Right cardiac atrium (tissue), 5 donors: ENCODE measurements at regions not wholly inside any gene's neighbourhood (a gene's known extent, or its start where the extent isn't known, plus 50 kb on each side); places are given as distances from the start of the nearest gene placed in this dataset.
"Not testable (repeated sequence)": the region's sequence is repeated elsewhere in the genome, so short reads cannot be mapped to it uniquely, and the experiment has no call there.

Experiments used
- ATAC-seq, 2 donors: fragments of 200-7000 bp; cut with Tn5 transposase; one replicate each; pipeline versions ENCODE4 v1.8.0 to v1.9.1; 2020; ENCODE audit warnings: moderate library complexity in 2 of 2, mild to moderate bottlenecking in 1 of 2
- DNase-seq, 3 donors: peaks; one replicate each; pipeline ENCODE4 v3.0.0-alpha.2; 2020
- H3K27ac ChIP-seq: one replicate; pipeline ENCODE4 v1.5.1; 2013; ENCODE audit warnings: mild to moderate bottlenecking, low read length, control low read depth, moderate library complexity
- H3K27me3 ChIP-seq: one replicate; pipeline ENCODE4 v1.6.1; 2013; ENCODE audit not compliant: control insufficient read depth, insufficient read depth
- H3K4me1 ChIP-seq: one replicate; pipeline ENCODE4 v1.6.1; 2013; ENCODE audit warnings: low read length; ENCODE audit not compliant: control insufficient read depth, insufficient read depth
- H3K4me3 ChIP-seq: one replicate; pipeline ENCODE4 v1.5.1; 2013; ENCODE audit warnings: low read length, control low read depth
- H3K9me3 ChIP-seq: one replicate; pipeline ENCODE4 v1.6.1; 2013; ENCODE audit warnings: low read length; ENCODE audit not compliant: control insufficient read depth
- WGBS: extraction: QIAGEN DNeasy Blood & Tissue Kit; methylation state at CpG from one replicate; pipeline ENCODE4 v1.1.7; 2013; 5-methylcytosine and 5-hydroxymethylcytosine counted together
- intact Hi-C, 4 donors: fragments of 100-400 bp; cut with DNase I; formaldehyde crosslinking; loops; one replicate each; pipeline versions ENCODE4 v1.11.0 to v1.14.0; 2022 to 2023
- donor health status: healthy with polysubstance abuse.
- donor health status: DM: no; HTN: yes; CAD: no.
- donor health status: DM: no; HTN: no; CAD: no.
- donor health status: DM: no; HTN: yes; CAD: no; lungs with severe emphysema.
- donor health status: DM: yes; HTN: yes; CAD: no.

DNA sequence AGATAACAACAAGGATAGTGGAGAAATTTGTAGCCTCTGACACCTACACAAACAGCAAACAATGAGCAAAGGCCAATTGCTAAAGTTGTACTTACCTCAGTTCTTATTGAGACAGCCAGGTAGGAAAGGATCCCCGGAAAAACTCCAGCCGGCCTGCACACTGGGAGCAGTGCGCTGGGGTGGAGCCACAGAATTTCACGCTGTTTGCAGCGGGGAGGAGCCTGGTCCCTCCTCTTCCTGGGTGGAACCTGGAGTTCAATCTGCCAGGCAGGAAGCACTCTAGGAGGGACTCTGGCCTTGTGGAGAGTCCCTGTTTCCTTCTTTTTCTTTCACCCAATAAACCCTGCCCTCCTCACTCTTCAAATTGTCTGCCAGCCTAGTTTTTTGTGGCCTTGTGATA is 382.6 kb upstream of the TGIF2LX start:
- intact Hi-C loops, ATAC-seq, H3K27ac ChIP-seq, H3K4me3 ChIP-seq, H3K27me3 ChIP-seq, DNase-seq, H3K9me3 ChIP-seq, H3K4me1 ChIP-seq: not testable (repeated sequence)
- WGBS, result 86% methylated on average over 5 of the region's 5 CpGs

DNA sequence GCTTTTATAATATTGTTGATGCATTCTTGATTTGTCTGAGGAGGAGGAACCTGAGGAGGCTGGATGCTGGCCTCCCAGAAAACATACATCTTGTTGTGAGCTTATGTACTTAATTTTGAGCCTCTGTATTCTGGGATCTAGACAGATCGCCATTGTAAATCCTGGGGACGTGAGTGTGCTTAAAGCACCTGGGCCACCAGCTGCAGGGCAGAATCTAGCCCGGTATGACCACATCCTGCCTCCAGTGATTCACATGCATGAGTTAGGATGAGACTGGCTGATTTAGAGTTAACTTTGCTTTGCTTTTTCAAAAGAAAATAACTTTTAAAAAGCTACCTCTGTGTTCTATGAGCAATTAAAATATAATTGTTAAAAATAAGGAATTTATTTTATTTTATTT is 364.6 kb upstream of the TGIF2LX start:
- H3K4me1 ChIP-seq, H3K4me3 ChIP-seq, intact Hi-C loops, DNase-seq, H3K27me3 ChIP-seq, ATAC-seq, H3K9me3 ChIP-seq, H3K27ac ChIP-seq: not testable (repeated sequence)
- 70% methylated on average over 3 of the region's 3 CpGs for WGBS

DNA sequence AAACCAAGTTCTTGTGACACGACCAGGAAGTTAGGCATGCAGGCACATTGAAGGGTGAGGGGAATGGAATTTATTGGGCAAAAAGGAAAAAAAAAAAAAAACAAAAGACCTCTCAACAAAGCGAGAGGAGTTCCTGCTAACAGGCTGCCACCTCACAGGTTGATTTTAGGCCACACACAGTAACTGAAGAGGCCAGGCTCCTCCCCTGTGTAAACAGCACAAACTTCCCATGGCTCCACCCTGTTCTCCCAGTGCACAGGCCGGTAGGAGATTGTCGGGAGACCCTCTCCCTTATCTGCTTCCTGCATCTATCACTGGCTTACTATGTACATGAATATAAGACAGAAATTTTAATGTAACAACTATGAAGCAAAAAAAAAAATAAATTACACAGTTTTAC is 359.6 kb upstream of the TGIF2LX start:
- DNase-seq, intact Hi-C loops, ATAC-seq, H3K4me1 ChIP-seq, H3K9me3 ChIP-seq, H3K4me3 ChIP-seq, H3K27me3 ChIP-seq, H3K27ac ChIP-seq: not testable (repeated sequence)
- WGBS, result 56% methylated on average over 3 of the region's 4 CpGs

DNA sequence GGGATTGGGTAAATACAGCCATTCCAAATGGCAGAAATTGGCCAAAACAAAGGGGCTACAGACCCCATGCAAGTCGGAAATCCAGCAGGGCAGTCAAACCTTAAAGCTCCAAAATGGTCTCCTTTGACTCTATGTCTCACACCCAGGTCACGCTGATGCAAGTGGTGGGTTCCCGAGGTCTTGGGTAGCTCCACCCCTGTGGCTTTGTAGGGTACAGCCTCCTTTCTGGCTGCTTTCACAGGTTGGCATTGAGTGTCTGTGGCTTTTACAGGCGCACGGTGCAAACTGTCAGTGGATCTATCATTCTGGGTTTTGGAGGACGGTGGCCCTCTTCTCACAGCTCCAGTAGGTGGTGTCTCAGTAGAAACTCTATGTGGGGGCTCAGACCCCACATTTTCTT is 358.6 kb upstream of the TGIF2LX start:
- intact Hi-C loops, H3K4me3 ChIP-seq, ATAC-seq, DNase-seq, H3K9me3 ChIP-seq, H3K27me3 ChIP-seq, H3K4me1 ChIP-seq, H3K27ac ChIP-seq: not testable (repeated sequence)
- WGBS, result 93% methylated on average over 5 of the region's 6 CpGs

DNA sequence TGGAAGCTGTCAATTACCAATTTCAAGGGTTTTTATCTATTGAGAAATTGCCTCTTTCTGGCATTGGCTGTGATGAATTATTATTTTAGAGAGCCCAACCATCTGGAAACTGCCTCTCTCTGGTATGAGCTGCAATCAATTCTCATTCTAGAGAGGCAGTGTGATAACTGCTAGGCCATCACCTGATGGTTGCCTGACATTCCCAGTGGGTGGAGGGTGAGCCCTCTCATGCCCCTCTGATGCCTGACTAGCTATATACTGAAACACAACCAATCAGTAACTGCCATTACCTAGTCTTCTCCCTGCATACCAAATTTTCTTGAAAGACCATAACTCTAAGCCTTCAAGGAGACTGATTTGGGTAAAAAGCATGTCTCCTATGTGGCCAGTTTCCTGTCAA is 353.9 kb upstream of the TGIF2LX start:
- H3K4me1 ChIP-seq, H3K27ac ChIP-seq, H3K9me3 ChIP-seq, intact Hi-C loops, ATAC-seq, H3K4me3 ChIP-seq, H3K27me3 ChIP-seq, DNase-seq: not testable (repeated sequence)

DNA sequence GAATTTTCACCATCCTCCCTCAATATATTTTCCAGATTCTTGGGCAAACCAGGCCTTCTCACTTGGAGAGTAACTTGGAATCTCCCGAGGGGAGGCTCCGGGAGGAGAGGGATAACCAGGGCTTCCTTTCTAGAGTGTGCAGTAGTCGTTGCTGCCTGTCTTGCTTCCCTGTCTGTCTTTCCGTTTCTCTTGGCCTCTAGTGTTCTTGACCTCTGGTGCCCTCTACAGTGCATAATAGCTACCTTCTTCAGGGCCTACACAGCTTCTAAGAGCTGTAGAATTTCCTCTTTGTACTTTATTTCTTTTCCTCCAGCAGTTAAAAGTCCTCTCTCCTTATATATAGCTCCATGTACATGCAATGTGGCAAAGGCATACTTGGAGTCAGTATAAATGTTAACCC is 339.8 kb upstream of the TGIF2LX start:
- H3K27me3 ChIP-seq, ATAC-seq, intact Hi-C loops, H3K4me1 ChIP-seq, H3K4me3 ChIP-seq, H3K27ac ChIP-seq, H3K9me3 ChIP-seq, DNase-seq: not testable (repeated sequence)
- WGBS, result 60% methylated on average over 4 of the region's 4 CpGs

DNA sequence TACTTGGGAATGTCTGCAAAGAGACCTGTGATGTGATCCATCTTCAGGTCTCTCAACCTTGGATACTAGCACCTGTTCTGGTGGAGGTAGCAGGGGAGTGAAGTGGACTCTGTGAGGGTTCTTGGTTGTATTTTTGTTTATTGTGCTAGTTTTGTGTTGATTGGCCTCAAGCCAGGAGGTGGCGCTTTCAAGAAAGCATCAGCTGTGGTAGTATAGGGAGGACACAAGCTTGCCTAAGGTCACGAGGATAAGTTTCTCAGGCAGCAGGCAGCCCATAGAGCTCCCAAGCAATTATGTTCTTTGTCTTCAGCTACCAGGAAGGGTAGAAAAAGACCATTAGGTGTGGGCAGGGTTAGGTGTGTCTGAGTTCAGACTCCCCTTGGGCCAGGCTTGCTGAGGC is 289.9 kb upstream of the TGIF2LX start:
- H3K9me3 ChIP-seq, H3K27ac ChIP-seq, H3K4me1 ChIP-seq, intact Hi-C loops, H3K4me3 ChIP-seq, ATAC-seq, H3K27me3 ChIP-seq, DNase-seq: not testable (repeated sequence)
- 68% methylated on average over 2 of the region's 2 CpGs for WGBS

DNA sequence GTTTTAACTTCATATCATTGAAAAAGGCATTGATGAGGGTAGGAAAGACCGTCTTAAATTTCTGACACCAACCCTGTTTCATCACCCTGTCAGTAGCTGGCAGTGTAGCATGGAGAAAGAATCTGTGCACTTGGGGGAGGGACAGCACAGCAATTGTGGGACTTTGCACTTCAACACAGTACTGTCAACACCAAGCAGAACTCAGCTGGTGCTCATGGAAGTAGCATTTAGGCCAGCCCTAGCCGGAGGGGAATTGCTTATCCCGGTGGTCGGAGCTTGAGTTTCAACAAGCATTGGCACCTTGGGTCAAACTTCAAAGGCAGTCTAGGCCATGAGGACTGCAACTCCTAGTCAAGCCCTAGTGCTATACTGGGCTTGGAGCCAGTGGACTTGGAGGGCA is 285.8 kb upstream of the TGIF2LX start:
- H3K9me3 ChIP-seq, ATAC-seq, DNase-seq, H3K27ac ChIP-seq, H3K27me3 ChIP-seq, H3K4me1 ChIP-seq, intact Hi-C loops, H3K4me3 ChIP-seq: not testable (repeated sequence)
- WGBS, result 38% methylated on average over 4 of the region's 4 CpGs

DNA sequence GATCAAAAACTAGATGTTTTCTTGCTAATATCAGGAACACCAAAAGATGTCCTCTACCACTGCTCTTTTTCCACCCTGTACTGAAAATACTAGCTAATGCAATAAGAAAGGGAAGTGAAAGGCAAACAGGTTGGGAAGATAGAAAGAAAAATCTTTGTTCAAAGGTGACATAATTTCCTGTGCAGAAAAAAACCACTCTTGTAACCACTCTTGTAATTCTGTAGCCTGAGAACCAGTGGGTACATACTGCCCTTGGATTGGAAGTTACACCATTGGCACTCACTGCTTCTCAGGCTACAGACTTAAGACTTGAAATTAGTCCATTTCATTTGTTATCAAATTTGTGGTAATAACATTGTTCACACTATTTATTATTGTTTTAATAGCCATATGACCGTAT is 263.0 kb upstream of the TGIF2LX start:
- H3K4me1 ChIP-seq, DNase-seq, ATAC-seq, intact Hi-C loops, H3K27me3 ChIP-seq, H3K9me3 ChIP-seq, H3K27ac ChIP-seq, H3K4me3 ChIP-seq: not testable (repeated sequence)
- 93% methylated on average over 1 of the region's 1 CpG for WGBS

DNA sequence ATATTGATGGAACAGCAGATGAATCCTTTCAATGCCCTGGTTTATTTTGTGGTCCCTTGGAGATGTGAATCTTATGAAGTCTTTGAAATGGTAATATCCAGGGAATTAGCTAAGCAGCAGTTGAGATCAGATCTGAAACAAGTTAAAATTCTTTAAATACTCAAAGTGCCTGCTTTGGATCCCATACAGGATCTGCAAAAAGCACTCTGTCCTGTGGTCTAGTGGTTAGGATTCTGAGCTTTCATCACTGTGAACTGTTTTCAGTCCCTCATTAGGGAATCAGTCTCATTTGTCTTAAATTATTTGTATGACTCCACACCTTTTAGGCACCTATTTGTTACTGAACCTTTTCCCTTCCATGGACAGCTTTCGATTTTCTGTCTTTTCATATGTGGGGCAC is 215.2 kb upstream of the TGIF2LX start:
- H3K4me1 ChIP-seq, H3K27ac ChIP-seq, H3K4me3 ChIP-seq, DNase-seq, ATAC-seq, H3K27me3 ChIP-seq, intact Hi-C loops, H3K9me3 ChIP-seq: not testable (repeated sequence)
- no CpG with 5 or more reads among the region's 1 CpG for WGBS

DNA sequence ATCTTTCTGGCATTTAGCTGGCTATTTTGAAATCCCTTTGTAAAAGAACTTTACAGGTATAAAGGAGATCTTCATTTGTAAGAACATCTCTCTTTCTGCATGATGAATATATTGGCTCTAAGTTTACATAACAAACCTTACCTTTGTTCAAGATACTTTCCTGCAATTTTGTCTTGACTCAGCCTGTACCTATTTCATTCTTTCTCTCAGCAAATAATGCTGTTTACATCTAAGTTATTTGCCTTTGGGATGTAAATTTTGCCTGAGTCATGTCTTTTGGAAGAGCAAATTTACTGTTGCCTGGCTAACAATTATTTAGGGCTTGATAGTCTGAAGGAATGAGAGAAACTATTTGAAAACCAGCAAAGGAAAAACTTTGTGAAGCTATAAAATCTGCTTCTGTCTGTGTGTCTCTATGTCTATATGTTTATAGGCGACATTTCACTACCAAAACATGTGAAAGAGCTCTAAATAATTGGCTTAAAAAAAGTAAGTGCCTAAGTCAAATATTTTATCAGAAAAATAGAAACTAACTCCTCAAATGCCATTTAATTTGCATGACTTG is 214.3 kb upstream of the TGIF2LX start:
- H3K9me3 ChIP-seq, H3K4me1 ChIP-seq, DNase-seq, H3K27ac ChIP-seq, H3K27me3 ChIP-seq, ATAC-seq, H3K4me3 ChIP-seq, intact Hi-C loops: not testable (repeated sequence)
- 27% methylated on average over 1 of the region's 1 CpG for WGBS

DNA sequence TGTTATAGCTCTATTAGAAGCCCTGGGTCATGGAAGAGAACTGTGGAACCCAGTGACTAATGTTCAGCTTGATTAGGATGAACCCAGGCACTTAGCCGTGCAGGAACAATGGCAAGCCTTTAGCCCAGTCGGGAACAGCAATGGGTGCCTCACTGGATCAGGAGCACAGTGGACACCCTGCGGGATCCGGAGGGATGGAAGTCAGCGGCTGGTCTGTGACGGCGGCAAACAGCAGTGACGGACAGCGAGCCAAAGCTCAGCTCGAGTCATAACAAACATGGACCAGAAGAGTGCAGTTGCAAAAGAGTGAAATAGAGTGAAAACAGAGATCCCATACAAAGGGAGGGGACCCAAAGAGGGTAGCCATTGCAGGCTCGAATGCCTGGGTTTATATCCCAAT is 187.3 kb upstream of the TGIF2LX start:
- WGBS, result 93% methylated on average over 11 of the region's 11 CpGs

More for the DNA sequence above, 187.3 kb upstream of the TGIF2LX start:
- H3K9me3 ChIP-seq, H3K27me3 ChIP-seq, intact Hi-C loops, H3K4me1 ChIP-seq, ATAC-seq, H3K4me3 ChIP-seq, H3K27ac ChIP-seq: not testable (repeated sequence)
- peak in 1 of 3 donors; percentile 13 for DNase-seq
